ENCODE measurements at regions not wholly inside any gene's neighbourhood (a gene's known extent, or its start where the extent isn't known, plus 50 kb on each side); places are given as distances from the start of the nearest gene placed in this dataset.

GRCh38 chr4:138348055-138348454 is 105.9 kb upstream of the SLC7A11 start:
- H3K27me3 ChIP-seq (replicated peaks; ENCODE audit: insufficient read depth): no peaks in the 10 kb centered on the region
- ATAC-seq (ENCODE audit: insufficient number of reproducible peaks, low FRiP score, low read depth): no peak
- no peaks in the 10 kb centered on the region for H3K9me3 ChIP-seq
- no peak for TF ChIP-seq CTCF (IDR thresholded peaks at IDR 0.05)
- no peak for DNase-seq (ENCODE audit: low spot score)
- H3K4me3 ChIP-seq: no peak overlapping the region
- H3K36me3 ChIP-seq: no peaks in the 10 kb centered on the region
- H3K4me1 ChIP-seq (ENCODE audit: control insufficient read depth in 1 of 2, low read depth in 2 of 2): no peaks in the 10 kb centered on the region
- no peak overlapping the region for H3K27ac ChIP-seq

GRCh38 chr4:138347561-138347960 is 105.4 kb upstream of the SLC7A11 start:
- no peak overlapping the region for H3K4me3 ChIP-seq
- ATAC-seq (ENCODE audit: insufficient number of reproducible peaks, low FRiP score, low read depth): no peak
- no peak for DNase-seq (ENCODE audit: low spot score)
- TF ChIP-seq CTCF (IDR thresholded peaks at IDR 0.05): no peak
- no peak overlapping the region for H3K27ac ChIP-seq
- H3K36me3 ChIP-seq: no peaks in the 10 kb centered on the region
- H3K9me3 ChIP-seq: no peaks in the 10 kb centered on the region
- H3K27me3 ChIP-seq (replicated peaks; ENCODE audit: insufficient read depth): no peaks in the 10 kb centered on the region
- H3K4me1 ChIP-seq (ENCODE audit: control insufficient read depth in 1 of 2, low read depth in 2 of 2): no peaks in the 10 kb centered on the region

- Histone ChIP-seq H3K4me1 (ENCODE audit: control insufficient read depth in 1 of 2, low read depth in 2 of 2) (no peaks in the 10 kb centered on the region), H3K9me3 (no peaks in the 10 kb centered on the region), H3K27me3 (replicated peaks; ENCODE audit: insufficient read depth) (no peaks in the 10 kb centered on the region), H3K36me3 (no peaks in the 10 kb centered on the region), H3K4me3 (no peak overlapping the region), H3K27ac (no peak overlapping the region)
- no peak for DNase-seq (ENCODE audit: low spot score)
- ATAC-seq (ENCODE audit: insufficient number of reproducible peaks, low FRiP score, low read depth): no peak
- TF ChIP-seq CTCF (IDR thresholded peaks at IDR 0.05): no peak
Observed at GRCh38 chr4:138344851-138345250, 102.7 kb upstream of the SLC7A11 start.

GRCh38 chr4:138344054-138344453 is 101.9 kb upstream of the SLC7A11 start:
- DNase-seq (ENCODE audit: low spot score) (no peak), ATAC-seq (ENCODE audit: insufficient number of reproducible peaks, low FRiP score, low read depth) (no peak)
- no peak overlapping the region for H3K27ac ChIP-seq
- H3K9me3 ChIP-seq: no peaks in the 10 kb centered on the region
- no peak overlapping the region for H3K4me3 ChIP-seq
- no peaks in the 10 kb centered on the region for H3K36me3 ChIP-seq
- no peaks in the 10 kb centered on the region for H3K27me3 ChIP-seq (replicated peaks; ENCODE audit: insufficient read depth)
- TF ChIP-seq CTCF (IDR thresholded peaks at IDR 0.05): no peak
- H3K4me1 ChIP-seq (ENCODE audit: control insufficient read depth in 1 of 2, low read depth in 2 of 2): no peaks in the 10 kb centered on the region

- DNase-seq (ENCODE audit: low spot score) (no peak), ATAC-seq (ENCODE audit: insufficient number of reproducible peaks, low FRiP score, low read depth) (no peak)
- H3K36me3 ChIP-seq: no peaks in the 10 kb centered on the region
- H3K27ac ChIP-seq: no peak overlapping the region
- H3K4me3 ChIP-seq: no peak overlapping the region
- H3K4me1 ChIP-seq (ENCODE audit: control insufficient read depth in 1 of 2, low read depth in 2 of 2): no peaks in the 10 kb centered on the region
- H3K27me3 ChIP-seq (replicated peaks; ENCODE audit: insufficient read depth): no peaks in the 10 kb centered on the region
- H3K9me3 ChIP-seq: no peaks in the 10 kb centered on the region
- no peak for TF ChIP-seq CTCF (IDR thresholded peaks at IDR 0.05)
Observed at GRCh38 chr4:138341739-138342415, 99.7 kb upstream of the SLC7A11 start.
